ENCODE measurements at regions not wholly inside any gene's neighbourhood (a gene's known extent, or its start where the extent isn't known, plus 50 kb on each side); places are given as distances from the start of the nearest gene placed in this dataset.

DNA sequence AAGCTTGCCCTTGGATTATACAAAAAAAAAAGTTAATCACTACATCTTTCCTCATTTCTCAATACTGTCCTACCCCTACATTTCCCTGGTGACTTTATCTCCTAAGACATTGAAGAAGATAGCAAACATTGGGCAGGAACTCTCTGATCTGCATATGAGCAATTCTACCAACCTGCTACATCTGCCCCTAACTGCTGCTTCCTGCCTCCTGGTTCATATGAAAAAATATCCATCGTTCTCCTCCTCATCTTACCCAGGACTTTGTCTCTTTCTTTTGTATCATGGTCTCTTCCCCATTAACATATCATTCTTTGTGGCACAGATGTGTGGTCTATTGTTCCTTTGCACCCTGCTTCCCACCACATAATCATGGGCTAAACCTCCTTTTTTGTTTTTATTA, 139.7 kb upstream of the PCGF5 start:
- TF ChIP-seq FOXA2 (IDR thresholded peaks at IDR 0.05) (no peak), JUND (IDR thresholded peaks at IDR 0.05) (no peak), RAD21 (IDR thresholded peaks at IDR 0.05) (no peak), TAF1 (conservative IDR thresholded peaks at IDR 0.05) (no peak), SP1 (IDR thresholded peaks at IDR 0.05) (no peak), EGR1 (IDR thresholded peaks at IDR 0.05; ENCODE audit: low read depth in 2 of 2) (no peak), FOXA1 (IDR thresholded peaks at IDR 0.05) (no peak), RXRA (IDR thresholded peaks at IDR 0.05) (no peak), HNF4G (IDR thresholded peaks at IDR 0.05) (no peak), NR2F2 (IDR thresholded peaks at IDR 0.05) (no peak), GABPA (IDR thresholded peaks at IDR 0.05 in 1 of 2, conservative IDR thresholded peaks at IDR 0.05 in 1 of 2) (no peak), YY1 (IDR thresholded peaks at IDR 0.05) (no peak), HNF4A (conservative IDR thresholded peaks at IDR 0.05) (no peak)
- TF ChIP-seq, protein P1, sequence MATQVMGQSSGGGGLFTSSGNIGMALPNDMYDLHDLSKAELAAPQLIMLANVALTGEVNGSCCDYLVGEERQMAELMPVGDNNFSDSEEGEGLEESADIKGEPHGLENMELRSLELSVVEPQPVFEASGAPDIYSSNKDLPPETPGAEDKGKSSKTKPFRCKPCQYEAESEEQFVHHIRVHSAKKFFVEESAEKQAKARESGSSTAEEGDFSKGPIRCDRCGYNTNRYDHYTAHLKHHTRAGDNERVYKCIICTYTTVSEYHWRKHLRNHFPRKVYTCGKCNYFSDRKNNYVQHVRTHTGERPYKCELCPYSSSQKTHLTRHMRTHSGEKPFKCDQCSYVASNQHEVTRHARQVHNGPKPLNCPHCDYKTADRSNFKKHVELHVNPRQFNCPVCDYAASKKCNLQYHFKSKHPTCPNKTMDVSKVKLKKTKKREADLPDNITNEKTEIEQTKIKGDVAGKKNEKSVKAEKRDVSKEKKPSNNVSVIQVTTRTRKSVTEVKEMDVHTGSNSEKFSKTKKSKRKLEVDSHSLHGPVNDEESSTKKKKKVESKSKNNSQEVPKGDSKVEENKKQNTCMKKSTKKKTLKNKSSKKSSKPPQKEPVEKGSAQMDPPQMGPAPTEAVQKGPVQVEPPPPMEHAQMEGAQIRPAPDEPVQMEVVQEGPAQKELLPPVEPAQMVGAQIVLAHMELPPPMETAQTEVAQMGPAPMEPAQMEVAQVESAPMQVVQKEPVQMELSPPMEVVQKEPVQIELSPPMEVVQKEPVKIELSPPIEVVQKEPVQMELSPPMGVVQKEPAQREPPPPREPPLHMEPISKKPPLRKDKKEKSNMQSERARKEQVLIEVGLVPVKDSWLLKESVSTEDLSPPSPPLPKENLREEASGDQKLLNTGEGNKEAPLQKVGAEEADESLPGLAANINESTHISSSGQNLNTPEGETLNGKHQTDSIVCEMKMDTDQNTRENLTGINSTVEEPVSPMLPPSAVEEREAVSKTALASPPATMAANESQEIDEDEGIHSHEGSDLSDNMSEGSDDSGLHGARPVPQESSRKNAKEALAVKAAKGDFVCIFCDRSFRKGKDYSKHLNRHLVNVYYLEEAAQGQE (IDR thresholded peaks at IDR 0.05), result no peak
- TF ChIP-seq, protein P2, sequence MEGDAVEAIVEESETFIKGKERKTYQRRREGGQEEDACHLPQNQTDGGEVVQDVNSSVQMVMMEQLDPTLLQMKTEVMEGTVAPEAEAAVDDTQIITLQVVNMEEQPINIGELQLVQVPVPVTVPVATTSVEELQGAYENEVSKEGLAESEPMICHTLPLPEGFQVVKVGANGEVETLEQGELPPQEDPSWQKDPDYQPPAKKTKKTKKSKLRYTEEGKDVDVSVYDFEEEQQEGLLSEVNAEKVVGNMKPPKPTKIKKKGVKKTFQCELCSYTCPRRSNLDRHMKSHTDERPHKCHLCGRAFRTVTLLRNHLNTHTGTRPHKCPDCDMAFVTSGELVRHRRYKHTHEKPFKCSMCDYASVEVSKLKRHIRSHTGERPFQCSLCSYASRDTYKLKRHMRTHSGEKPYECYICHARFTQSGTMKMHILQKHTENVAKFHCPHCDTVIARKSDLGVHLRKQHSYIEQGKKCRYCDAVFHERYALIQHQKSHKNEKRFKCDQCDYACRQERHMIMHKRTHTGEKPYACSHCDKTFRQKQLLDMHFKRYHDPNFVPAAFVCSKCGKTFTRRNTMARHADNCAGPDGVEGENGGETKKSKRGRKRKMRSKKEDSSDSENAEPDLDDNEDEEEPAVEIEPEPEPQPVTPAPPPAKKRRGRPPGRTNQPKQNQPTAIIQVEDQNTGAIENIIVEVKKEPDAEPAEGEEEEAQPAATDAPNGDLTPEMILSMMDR (IDR thresholded peaks at IDR 0.05; ENCODE audit: low read depth, low read length, missing input control), result no peak
- TF ChIP-seq, protein P3, sequence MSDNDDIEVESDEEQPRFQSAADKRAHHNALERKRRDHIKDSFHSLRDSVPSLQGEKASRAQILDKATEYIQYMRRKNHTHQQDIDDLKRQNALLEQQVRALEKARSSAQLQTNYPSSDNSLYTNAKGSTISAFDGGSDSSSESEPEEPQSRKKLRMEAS (IDR thresholded peaks at IDR 0.05), result no peak
- TF ChIP-seq, protein P4, sequence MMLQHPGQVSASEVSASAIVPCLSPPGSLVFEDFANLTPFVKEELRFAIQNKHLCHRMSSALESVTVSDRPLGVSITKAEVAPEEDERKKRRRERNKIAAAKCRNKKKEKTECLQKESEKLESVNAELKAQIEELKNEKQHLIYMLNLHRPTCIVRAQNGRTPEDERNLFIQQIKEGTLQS (IDR thresholded peaks at IDR 0.05), result no peak
- TF ChIP-seq, protein P5, sequence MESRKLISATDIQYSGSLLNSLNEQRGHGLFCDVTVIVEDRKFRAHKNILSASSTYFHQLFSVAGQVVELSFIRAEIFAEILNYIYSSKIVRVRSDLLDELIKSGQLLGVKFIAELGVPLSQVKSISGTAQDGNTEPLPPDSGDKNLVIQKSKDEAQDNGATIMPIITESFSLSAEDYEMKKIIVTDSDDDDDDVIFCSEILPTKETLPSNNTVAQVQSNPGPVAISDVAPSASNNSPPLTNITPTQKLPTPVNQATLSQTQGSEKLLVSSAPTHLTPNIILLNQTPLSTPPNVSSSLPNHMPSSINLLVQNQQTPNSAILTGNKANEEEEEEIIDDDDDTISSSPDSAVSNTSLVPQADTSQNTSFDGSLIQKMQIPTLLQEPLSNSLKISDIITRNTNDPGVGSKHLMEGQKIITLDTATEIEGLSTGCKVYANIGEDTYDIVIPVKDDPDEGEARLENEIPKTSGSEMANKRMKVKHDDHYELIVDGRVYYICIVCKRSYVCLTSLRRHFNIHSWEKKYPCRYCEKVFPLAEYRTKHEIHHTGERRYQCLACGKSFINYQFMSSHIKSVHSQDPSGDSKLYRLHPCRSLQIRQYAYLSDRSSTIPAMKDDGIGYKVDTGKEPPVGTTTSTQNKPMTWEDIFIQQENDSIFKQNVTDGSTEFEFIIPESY (IDR thresholded peaks at IDR 0.05), result no peak
- no peaks in the 10 kb centered on the region for H3K9me3 ChIP-seq (ENCODE audit: control insufficient read depth in 4 of 4, low read length in 3 of 4)
- no peaks in the 10 kb centered on the region for H3K27me3 ChIP-seq (ENCODE audit: control insufficient read depth in 4 of 4, insufficient read depth in 4 of 4, low read length in 3 of 4)
- no peak overlapping the region for H3K4me3 ChIP-seq (ENCODE audit: low read depth in 1 of 3, low read length in 3 of 3)
- DNase-seq (ENCODE audit: low spot score), result no peak
- no peaks in the 10 kb centered on the region for H3K36me3 ChIP-seq (ENCODE audit: control insufficient read depth in 4 of 4, insufficient read depth in 3 of 4, low read depth in 1 of 4, low read length in 3 of 4)
- H3K4me1 ChIP-seq (ENCODE audit: control insufficient read depth in 4 of 4, insufficient read depth in 4 of 4, low read length in 3 of 4), result peaks cover 0 to 16% (median 9%) of the 10 kb centered on the region in 4 donors
- no peak overlapping the region for H3K27ac ChIP-seq (ENCODE audit: low read depth in 1 of 2, low read length in 2 of 2)
- WGBS, result 84% methylated on average over 1 of the region's 1 CpG
- no peak overlapping the region for H3K9ac ChIP-seq (ENCODE audit: low read depth in 1 of 2, low read length in 2 of 2)
